ENCODE measurements at regions not wholly inside any gene's neighbourhood (a gene's known extent, or its start where the extent isn't known, plus 50 kb on each side); places are given as distances from the start of the nearest gene placed in this dataset.
A peak's percentile ranks its signal among the peaks of the same experiment; 100 is the strongest.
"Not testable (repeated sequence)": the region's sequence is repeated elsewhere in the genome, so short reads cannot be mapped to it uniquely, and the experiment has no call there.

GRCh38 chr2:20499387-20499786, 52.5 kb downstream of the RHOB start:
- no peak for DNase-seq (ENCODE audit: low read depth in 3 of 3)

- no peak for DNase-seq (ENCODE audit: low read depth in 3 of 3)
These were observed 55.1 kb downstream of the RHOB start for GRCh38 chr2:20501974-20502373.

- not testable (repeated sequence) for DNase-seq (ENCODE audit: low read depth in 3 of 3)
These were observed 55.6 kb downstream of the RHOB start for GRCh38 chr2:20502496-20502895.

GRCh38 chr2:20504174-20504573, 57.3 kb downstream of the RHOB start:
- no peak for DNase-seq (ENCODE audit: low read depth in 3 of 3)

GRCh38 chr2:20506201-20506685, 59.4 kb downstream of the RHOB start:
- DNase-seq (ENCODE audit: low read depth in 3 of 3) = no peak

- DNase-seq (ENCODE audit: low read depth in 3 of 3) = peak in 1 of 3 donors; percentile 8
These were observed 60.4 kb downstream of the RHOB start for GRCh38 chr2:20507166-20507692.

GRCh38 chr2:20507711-20508110, 60.8 kb downstream of the RHOB start:
- DNase-seq (ENCODE audit: low read depth in 3 of 3) = no peak

GRCh38 chr2:20509301-20509769, 62.5 kb downstream of the RHOB start:
- DNase-seq (ENCODE audit: low read depth in 3 of 3) = no peak

GRCh38 chr2:20509770-20510490, 63.1 kb downstream of the RHOB start:
- DNase-seq (ENCODE audit: low read depth in 3 of 3) = no peak

GRCh38 chr2:20511130-20511529, 64.3 kb downstream of the RHOB start:
- no peak for DNase-seq (ENCODE audit: low read depth in 3 of 3)

- no peak for DNase-seq (ENCODE audit: low read depth in 3 of 3)
These were observed 65.3 kb downstream of the RHOB start for GRCh38 chr2:20512061-20512605.

- no peak for DNase-seq (ENCODE audit: low read depth in 3 of 3)
These were observed 67.1 kb downstream of the RHOB start for GRCh38 chr2:20513946-20514345.

- DNase-seq (ENCODE audit: low read depth in 3 of 3) = no peak
These were observed 67.9 kb downstream of the RHOB start for GRCh38 chr2:20514596-20515269.

GRCh38 chr2:20515290-20516220, 68.7 kb downstream of the RHOB start:
- no peak for DNase-seq (ENCODE audit: low read depth in 3 of 3)

- DNase-seq (ENCODE audit: low read depth in 3 of 3) = no peak
These were observed 69.4 kb downstream of the RHOB start for GRCh38 chr2:20516291-20516645.

GRCh38 chr2:20516646-20517341, 69.9 kb downstream of the RHOB start:
- no peak for DNase-seq (ENCODE audit: low read depth in 3 of 3)

- no peak for DNase-seq (ENCODE audit: low read depth in 3 of 3)
These were observed 72.4 kb downstream of the RHOB start for GRCh38 chr2:20519309-20519708.

GRCh38 chr2:20520128-20520527, 73.3 kb downstream of the RHOB start:
- no peak for DNase-seq (ENCODE audit: low read depth in 3 of 3)

GRCh38 chr2:20521193-20521592, 74.3 kb downstream of the RHOB start:
- no peak for DNase-seq (ENCODE audit: low read depth in 3 of 3)

GRCh38 chr2:20521682-20522189, 74.9 kb downstream of the RHOB start:
- no peak for DNase-seq (ENCODE audit: low read depth in 3 of 3)
